ENCODE measurements at regions not wholly inside any gene's neighbourhood (a gene's known extent, or its start where the extent isn't known, plus 50 kb on each side); places are given as distances from the start of the nearest gene placed in this dataset.

GRCh38 chr3:18033581-18034108 lies 291.2 kb upstream of the TBC1D5 start:
- TF ChIP-seq CTCF (IDR thresholded peaks at IDR 0.05; ENCODE audit: insufficient read depth, low read depth, low read length): no peak
- TF ChIP-seq EZH2 (IDR thresholded peaks at IDR 0.05; ENCODE audit: insufficient read depth, low read length): no peak

Measured in astrocyte (in vitro differentiated cells and primary cell).